ENCODE measurements at regions not wholly inside any gene's neighbourhood (a gene's known extent, or its start where the extent isn't known, plus 50 kb on each side); places are given as distances from the start of the nearest gene placed in this dataset.

- no peak overlapping the region for H2AFZ ChIP-seq (ENCODE audit: low read length)
- 0 out of 2 replicates have a peak, but pooled peaks cover 3% of the 10 kb centered on the region for H3K27me3 ChIP-seq (ENCODE audit: low read length)
- intact Hi-C loops (cut with micrococcal nuclease) = no loop called here
- H3K36me3 ChIP-seq (ENCODE audit: low read depth, low read length) = no peaks in the 10 kb centered on the region
- no TSS peak for BruUV-seq (replicated peaks)
- no peaks in the 10 kb centered on the region for H3F3A ChIP-seq (ENCODE audit: low read length, unreplicated experiment)
- POLR2A ChIA-PET (ENCODE audit: unreplicated experiment) = no interaction called here
- no peak overlapping the region for H3K27ac ChIP-seq (ENCODE audit: low read length)
- H3K9ac ChIP-seq (ENCODE audit: low read length) = no peak overlapping the region
- H3K4me1 ChIP-seq (ENCODE audit: insufficient read depth, low read length) = no peaks in the 10 kb centered on the region
- TF ChIP-seq CTCF (conservative IDR thresholded peaks at IDR 0.05; ENCODE audit: low read depth, low read length) (no peak), EZH2phosphoT487 (IDR thresholded peaks at IDR 0.05; ENCODE audit: borderline replicate concordance, low read length) (no peak), EZH2 (IDR thresholded peaks at IDR 0.05; ENCODE audit: low read length, unreplicated experiment) (no peak)
- H3K79me2 ChIP-seq (ENCODE audit: low read length) = no peaks in the 10 kb centered on the region
- CTCF ChIA-PET = no interaction called here
- H3K9me2 ChIP-seq (replicated peaks; ENCODE audit: low read length) = no peaks in the 10 kb centered on the region
- DNase-seq = no peak
- H3K9me3 ChIP-seq (ENCODE audit: low read length) = no peaks in the 10 kb centered on the region
- ATAC-seq = no peak
- no peaks in the 10 kb centered on the region for H4K20me1 ChIP-seq (ENCODE audit: low read length)
- no peak overlapping the region for H3K4me2 ChIP-seq (ENCODE audit: low read length)
- no peak overlapping the region for H3K4me3 ChIP-seq (ENCODE audit: low read length)
These were observed 68.4 kb upstream of the BCAT1 start for GRCh38 chr12:25017336-25017735.

- DNase-seq = no peak
- TF ChIP-seq EZH2phosphoT487 (IDR thresholded peaks at IDR 0.05; ENCODE audit: borderline replicate concordance, low read length) (no peak), CTCF (conservative IDR thresholded peaks at IDR 0.05; ENCODE audit: low read depth, low read length) (no peak), EZH2 (IDR thresholded peaks at IDR 0.05; ENCODE audit: low read length, unreplicated experiment) (no peak)
- Histone ChIP-seq H3K9me3 (ENCODE audit: low read length) (no peaks in the 10 kb centered on the region), H3K27me3 (ENCODE audit: low read length) (no peaks in the 10 kb centered on the region), H3K9ac (ENCODE audit: low read length) (no peak overlapping the region), H3K79me2 (ENCODE audit: low read length) (no peaks in the 10 kb centered on the region), H2AFZ (ENCODE audit: low read length) (no peak overlapping the region), H3K36me3 (ENCODE audit: low read depth, low read length) (no peaks in the 10 kb centered on the region), H3K27ac (ENCODE audit: low read length) (no peak overlapping the region), H3K4me2 (ENCODE audit: low read length) (no peak overlapping the region), H4K20me1 (ENCODE audit: low read length) (no peaks in the 10 kb centered on the region), H3K4me3 (ENCODE audit: low read length) (no peak overlapping the region), H3F3A (ENCODE audit: low read length, unreplicated experiment) (no peaks in the 10 kb centered on the region), H3K4me1 (ENCODE audit: insufficient read depth, low read length) (no peaks in the 10 kb centered on the region), H3K9me2 (replicated peaks; ENCODE audit: low read length) (no peaks in the 10 kb centered on the region)
- CTCF ChIA-PET = no interaction called here
- intact Hi-C loops (cut with micrococcal nuclease) = no loop called here
- POLR2A ChIA-PET (ENCODE audit: unreplicated experiment) = no interaction called here
- BruUV-seq (replicated peaks) = no TSS peak
- no peak for ATAC-seq
These were observed 66.1 kb upstream of the BCAT1 start for GRCh38 chr12:25014961-25015360.

- H3K4me1 ChIP-seq (ENCODE audit: insufficient read depth, low read length) = no peaks in the 10 kb centered on the region
- no peaks in the 10 kb centered on the region for H3F3A ChIP-seq (ENCODE audit: low read length, unreplicated experiment)
- H2AFZ ChIP-seq (ENCODE audit: low read length) = no peak overlapping the region
- H3K79me2 ChIP-seq (ENCODE audit: low read length) = no peaks in the 10 kb centered on the region
- H4K20me1 ChIP-seq (ENCODE audit: low read length) = no peaks in the 10 kb centered on the region
- intact Hi-C loops (cut with micrococcal nuclease) = no loop called here
- no peak overlapping the region for H3K4me2 ChIP-seq (ENCODE audit: low read length)
- no peak overlapping the region for H3K9ac ChIP-seq (ENCODE audit: low read length)
- BruUV-seq (replicated peaks) = no TSS peak
- no peak for TF ChIP-seq EZH2 (IDR thresholded peaks at IDR 0.05; ENCODE audit: low read length, unreplicated experiment)
- no peak for TF ChIP-seq CTCF (conservative IDR thresholded peaks at IDR 0.05; ENCODE audit: low read depth, low read length)
- TF ChIP-seq EZH2phosphoT487 (IDR thresholded peaks at IDR 0.05; ENCODE audit: borderline replicate concordance, low read length) = no peak
- H3K4me3 ChIP-seq (ENCODE audit: low read length) = no peak overlapping the region
- CTCF ChIA-PET = no interaction called here
- POLR2A ChIA-PET (ENCODE audit: unreplicated experiment) = no interaction called here
- H3K9me2 ChIP-seq (replicated peaks; ENCODE audit: low read length) = no peaks in the 10 kb centered on the region
- no peaks in the 10 kb centered on the region for H3K27me3 ChIP-seq (ENCODE audit: low read length)
- H3K27ac ChIP-seq (ENCODE audit: low read length) = no peak overlapping the region
- H3K36me3 ChIP-seq (ENCODE audit: low read depth, low read length) = no peaks in the 10 kb centered on the region
- H3K9me3 ChIP-seq (ENCODE audit: low read length) = no peaks in the 10 kb centered on the region
- ATAC-seq = no peak
- DNase-seq = no peak
These were observed 64.2 kb upstream of the BCAT1 start for GRCh38 chr12:25013061-25013460.

All from PC-3 (cell line).